ENCODE measurements at regions not wholly inside any gene's neighbourhood (a gene's known extent, or its start where the extent isn't known, plus 50 kb on each side); places are given as distances from the start of the nearest gene placed in this dataset.

DNA sequence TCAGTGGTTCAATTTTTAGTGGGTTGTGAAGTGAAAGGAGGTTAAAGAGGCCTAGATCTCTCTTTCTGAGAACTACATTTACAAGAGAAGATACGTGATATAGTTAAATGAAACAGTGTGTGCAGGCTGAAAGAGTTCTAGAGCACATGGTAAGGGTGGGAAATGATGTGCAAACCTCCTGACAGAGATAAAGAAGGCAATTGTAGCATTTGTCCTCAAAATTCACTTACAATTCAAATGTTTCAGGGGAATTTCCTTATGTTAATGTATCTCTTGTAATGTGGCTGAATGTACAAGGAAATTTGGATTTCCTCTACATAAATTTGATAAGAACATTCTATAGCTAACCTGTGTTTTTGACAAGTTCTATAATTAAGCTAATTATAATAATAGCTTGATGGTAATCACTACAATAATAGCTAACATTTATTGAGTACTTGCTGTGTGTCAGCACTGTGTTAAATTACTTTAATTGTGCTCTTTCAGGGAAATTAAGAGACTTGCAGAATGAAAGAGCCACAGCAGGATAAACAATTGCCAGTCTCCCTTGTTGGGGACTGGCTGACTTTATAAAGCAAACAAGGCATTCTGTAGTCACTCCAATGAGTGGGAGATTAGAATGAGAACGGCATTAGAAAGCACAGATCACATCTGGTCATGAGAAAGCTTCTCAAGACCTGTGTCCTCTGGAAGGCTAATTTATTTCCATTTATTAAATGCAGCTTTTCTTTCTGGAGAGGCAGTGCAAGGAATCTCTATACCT, 139.7 kb upstream of the TMEM72 start:
- TF ChIP-seq, protein P1, sequence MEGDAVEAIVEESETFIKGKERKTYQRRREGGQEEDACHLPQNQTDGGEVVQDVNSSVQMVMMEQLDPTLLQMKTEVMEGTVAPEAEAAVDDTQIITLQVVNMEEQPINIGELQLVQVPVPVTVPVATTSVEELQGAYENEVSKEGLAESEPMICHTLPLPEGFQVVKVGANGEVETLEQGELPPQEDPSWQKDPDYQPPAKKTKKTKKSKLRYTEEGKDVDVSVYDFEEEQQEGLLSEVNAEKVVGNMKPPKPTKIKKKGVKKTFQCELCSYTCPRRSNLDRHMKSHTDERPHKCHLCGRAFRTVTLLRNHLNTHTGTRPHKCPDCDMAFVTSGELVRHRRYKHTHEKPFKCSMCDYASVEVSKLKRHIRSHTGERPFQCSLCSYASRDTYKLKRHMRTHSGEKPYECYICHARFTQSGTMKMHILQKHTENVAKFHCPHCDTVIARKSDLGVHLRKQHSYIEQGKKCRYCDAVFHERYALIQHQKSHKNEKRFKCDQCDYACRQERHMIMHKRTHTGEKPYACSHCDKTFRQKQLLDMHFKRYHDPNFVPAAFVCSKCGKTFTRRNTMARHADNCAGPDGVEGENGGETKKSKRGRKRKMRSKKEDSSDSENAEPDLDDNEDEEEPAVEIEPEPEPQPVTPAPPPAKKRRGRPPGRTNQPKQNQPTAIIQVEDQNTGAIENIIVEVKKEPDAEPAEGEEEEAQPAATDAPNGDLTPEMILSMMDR (conservative IDR thresholded peaks at IDR 0.05), result no peak
- TF ChIP-seq EZH2 (IDR thresholded peaks at IDR 0.05; ENCODE audit: low read depth), result no peak

Measured in PC-9 (cell line).